NB4 (cell line): ENCODE measurements at regions not wholly inside any gene's neighbourhood (a gene's known extent, or its start where the extent isn't known, plus 50 kb on each side); places are given as distances from the start of the nearest gene placed in this dataset.

Experiments
- MYC ChIP-seq: IDR thresholded peaks from 2 replicates; pipeline ENCODE4 v1.6.1; 2011; ENCODE audit warnings: low read depth, low read length
- POLR2A ChIP-seq: IDR thresholded peaks from 2 replicates; pipeline ENCODE4 v1.6.1; 2011; ENCODE audit warnings: mild to moderate bottlenecking; ENCODE audit not compliant: insufficient read length; ENCODE audit errors: extremely low read depth
- TF ChIP-seq, protein P1 (sequence below): IDR thresholded peaks from one replicate; pipeline ENCODE4 v1.5.1; 2012; ENCODE audit warnings: low read depth, low read length

DNA sequence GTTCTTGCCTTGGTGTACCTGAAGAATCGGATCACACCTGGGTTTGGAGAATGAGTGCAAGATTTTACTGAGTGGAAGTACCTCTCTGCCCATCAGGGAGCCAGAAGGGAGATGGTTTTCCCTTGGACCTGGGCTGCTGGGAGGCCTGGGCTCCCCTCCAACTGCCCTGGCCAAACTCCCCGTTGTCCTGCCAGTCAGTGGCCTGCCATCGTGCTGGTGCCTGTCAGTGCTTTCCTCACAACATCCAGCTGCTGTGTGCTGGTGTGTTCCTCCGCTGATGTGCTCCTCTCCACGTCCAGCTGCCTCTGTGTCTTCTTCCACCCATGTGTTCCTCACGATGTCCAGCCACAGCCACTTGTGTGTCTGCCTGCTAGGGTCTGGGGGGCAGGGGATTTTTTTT, 87.9 kb upstream of the CLPB start:
- TF ChIP-seq, protein P1, sequence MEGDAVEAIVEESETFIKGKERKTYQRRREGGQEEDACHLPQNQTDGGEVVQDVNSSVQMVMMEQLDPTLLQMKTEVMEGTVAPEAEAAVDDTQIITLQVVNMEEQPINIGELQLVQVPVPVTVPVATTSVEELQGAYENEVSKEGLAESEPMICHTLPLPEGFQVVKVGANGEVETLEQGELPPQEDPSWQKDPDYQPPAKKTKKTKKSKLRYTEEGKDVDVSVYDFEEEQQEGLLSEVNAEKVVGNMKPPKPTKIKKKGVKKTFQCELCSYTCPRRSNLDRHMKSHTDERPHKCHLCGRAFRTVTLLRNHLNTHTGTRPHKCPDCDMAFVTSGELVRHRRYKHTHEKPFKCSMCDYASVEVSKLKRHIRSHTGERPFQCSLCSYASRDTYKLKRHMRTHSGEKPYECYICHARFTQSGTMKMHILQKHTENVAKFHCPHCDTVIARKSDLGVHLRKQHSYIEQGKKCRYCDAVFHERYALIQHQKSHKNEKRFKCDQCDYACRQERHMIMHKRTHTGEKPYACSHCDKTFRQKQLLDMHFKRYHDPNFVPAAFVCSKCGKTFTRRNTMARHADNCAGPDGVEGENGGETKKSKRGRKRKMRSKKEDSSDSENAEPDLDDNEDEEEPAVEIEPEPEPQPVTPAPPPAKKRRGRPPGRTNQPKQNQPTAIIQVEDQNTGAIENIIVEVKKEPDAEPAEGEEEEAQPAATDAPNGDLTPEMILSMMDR: no peak
- TF ChIP-seq POLR2A (no peak), MYC (no peak)
